ENCODE measurements at regions not wholly inside any gene's neighbourhood (a gene's known extent, or its start where the extent isn't known, plus 50 kb on each side); places are given as distances from the start of the nearest gene placed in this dataset.

DNA sequence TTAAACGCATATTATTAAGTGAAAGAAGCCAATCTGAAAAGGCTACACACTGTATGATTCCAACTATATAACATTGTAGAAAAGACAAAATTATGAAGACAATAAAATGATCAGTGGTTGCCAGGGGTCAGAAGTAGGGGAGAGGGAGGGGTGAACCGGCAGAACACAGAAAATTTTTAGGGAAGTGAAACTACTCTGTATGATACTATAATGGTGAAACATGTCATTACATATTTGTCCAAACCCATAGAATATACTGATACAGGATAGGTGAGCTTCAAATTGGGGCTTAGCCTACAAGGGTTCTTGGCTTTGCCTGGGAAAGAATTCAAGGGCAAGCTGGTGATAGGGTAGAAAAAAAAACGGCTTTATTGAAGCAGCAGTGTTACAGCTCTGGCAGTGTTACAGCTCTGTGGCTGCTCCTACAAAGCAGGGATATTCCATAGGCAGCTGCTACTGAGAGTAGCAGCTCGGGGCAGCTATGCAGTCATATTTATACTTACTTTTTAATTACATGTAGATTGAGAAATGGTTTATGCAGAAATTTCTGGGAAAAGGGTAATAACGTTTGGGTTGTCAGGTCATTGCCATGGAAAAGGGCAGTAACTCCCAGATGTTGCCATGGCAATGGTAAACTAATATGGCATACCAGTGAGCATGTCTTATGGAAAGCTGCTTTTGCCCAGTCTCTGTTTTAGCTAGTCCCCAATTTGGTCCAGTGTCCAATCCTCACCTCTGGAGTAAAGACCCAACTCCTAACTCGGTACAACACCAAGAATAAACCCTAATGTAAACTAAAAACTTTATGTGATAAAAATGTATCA is 125.1 kb upstream of the SLC25A36 start:
- no peak for DNase-seq (ENCODE audit: low read depth)
- TF ChIP-seq, protein P1, sequence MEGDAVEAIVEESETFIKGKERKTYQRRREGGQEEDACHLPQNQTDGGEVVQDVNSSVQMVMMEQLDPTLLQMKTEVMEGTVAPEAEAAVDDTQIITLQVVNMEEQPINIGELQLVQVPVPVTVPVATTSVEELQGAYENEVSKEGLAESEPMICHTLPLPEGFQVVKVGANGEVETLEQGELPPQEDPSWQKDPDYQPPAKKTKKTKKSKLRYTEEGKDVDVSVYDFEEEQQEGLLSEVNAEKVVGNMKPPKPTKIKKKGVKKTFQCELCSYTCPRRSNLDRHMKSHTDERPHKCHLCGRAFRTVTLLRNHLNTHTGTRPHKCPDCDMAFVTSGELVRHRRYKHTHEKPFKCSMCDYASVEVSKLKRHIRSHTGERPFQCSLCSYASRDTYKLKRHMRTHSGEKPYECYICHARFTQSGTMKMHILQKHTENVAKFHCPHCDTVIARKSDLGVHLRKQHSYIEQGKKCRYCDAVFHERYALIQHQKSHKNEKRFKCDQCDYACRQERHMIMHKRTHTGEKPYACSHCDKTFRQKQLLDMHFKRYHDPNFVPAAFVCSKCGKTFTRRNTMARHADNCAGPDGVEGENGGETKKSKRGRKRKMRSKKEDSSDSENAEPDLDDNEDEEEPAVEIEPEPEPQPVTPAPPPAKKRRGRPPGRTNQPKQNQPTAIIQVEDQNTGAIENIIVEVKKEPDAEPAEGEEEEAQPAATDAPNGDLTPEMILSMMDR (IDR thresholded peaks at IDR 0.05; ENCODE audit: insufficient read depth, low read depth, low read length, missing control alignments): no peak
- H3K4me3 ChIP-seq (ENCODE audit: low read length): no peak overlapping the region

DNA sequence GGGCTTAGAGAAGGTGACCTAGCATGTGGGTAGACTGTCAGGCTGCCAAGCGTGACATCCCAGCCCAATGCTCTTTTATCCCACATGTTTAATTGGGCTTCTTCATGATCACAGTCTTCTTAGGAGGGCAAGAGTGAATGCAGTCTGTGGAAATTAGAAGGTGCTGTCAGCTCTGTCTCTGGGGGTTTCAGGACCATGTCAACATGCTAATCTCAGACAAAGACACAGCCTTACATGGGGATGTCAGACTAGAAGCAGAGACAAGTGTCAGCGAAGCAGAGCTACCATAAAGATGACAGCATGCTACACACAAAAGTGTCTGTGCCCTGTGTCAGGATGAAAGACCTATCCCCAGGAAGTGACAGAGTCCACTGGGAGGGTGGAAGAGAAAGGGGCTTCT is 120.1 kb upstream of the SLC25A36 start:
- no peak overlapping the region for H3K4me3 ChIP-seq (ENCODE audit: low read length)
- DNase-seq (ENCODE audit: low read depth): no peak
- TF ChIP-seq, protein P1 (IDR thresholded peaks at IDR 0.05; ENCODE audit: insufficient read depth, low read depth, low read length, missing control alignments): no peak

DNA sequence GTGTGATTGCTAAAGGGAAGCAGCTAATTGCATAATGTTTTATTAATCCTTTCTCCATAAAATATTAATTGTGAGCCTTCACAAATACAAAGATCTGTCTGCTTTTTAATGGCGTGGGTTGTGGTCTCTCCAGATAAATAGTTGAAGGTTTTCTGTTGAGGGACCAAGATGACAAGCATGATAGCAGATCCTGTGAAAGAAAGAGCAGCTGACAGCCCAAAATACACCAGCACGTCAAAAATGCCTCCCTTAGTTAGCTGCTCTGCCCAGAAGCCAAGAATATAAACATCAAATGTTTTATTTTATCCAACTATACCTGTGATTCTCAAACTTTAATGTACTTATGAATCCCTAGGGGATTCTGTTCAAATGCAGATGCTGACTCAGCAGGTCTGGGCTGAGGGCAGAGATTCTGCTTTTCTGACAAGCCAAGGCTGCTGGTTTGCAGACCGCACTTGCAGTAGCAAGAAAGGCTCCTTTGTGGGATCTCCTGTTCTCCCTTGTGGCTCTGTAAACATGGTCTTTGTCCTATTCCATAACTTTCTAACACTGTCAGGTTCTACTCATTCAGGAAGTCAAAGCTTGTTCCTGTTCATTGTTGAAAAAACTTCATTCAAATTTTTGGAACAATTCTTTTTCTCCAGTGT is 119.1 kb upstream of the SLC25A36 start:
- no peak overlapping the region for H3K4me3 ChIP-seq (ENCODE audit: low read length)
- TF ChIP-seq, protein P1 (IDR thresholded peaks at IDR 0.05; ENCODE audit: insufficient read depth, low read depth, low read length, missing control alignments): no peak
- no peak for DNase-seq (ENCODE audit: low read depth)

DNA sequence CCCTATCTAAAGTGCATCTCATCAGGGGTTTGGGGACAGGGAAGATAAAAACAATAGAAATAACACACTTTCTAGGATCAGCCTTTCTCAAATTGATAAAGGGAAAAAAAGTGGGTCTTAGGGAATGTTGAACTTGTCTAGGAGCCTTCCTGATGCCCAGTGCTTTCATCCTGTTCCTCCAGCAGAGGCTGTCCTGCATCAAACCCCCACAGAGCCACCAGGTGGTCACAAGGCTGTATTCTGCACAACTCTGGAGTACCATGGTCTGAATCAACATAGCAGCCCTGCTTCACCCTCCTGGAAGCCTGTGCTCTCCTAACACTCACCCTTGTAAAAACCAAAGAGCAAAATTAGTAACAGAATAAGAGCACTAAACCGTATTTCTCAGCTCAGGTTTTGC is 118.5 kb upstream of the SLC25A36 start:
- no peak overlapping the region for H3K4me3 ChIP-seq (ENCODE audit: low read length)
- TF ChIP-seq, protein P1 (IDR thresholded peaks at IDR 0.05; ENCODE audit: insufficient read depth, low read depth, low read length, missing control alignments): no peak
- no peak for DNase-seq (ENCODE audit: low read depth)

DNA sequence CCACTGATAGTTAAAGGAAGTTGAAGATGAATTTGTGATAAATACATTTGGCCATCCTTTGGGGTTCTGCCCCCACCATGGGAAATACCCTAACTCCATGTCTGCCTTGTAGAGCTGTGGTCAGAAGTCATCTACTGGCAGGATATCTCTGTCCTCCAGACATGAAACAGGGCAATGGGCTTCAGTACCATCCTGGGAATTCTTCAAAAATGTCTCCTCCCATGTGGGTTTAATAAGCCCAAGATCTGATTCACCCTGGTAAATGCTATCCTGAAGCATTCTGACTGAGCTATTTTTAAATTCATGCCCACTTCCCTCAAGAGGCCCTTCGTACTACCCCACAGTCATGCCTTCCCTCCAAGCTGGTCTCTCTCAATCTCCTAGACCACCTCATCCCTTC is 113.7 kb upstream of the SLC25A36 start:
- TF ChIP-seq, protein P1 (IDR thresholded peaks at IDR 0.05; ENCODE audit: insufficient read depth, low read depth, low read length, missing control alignments): no peak
- H3K4me3 ChIP-seq (ENCODE audit: low read length): no peak overlapping the region
- DNase-seq (ENCODE audit: low read depth): no peak

DNA sequence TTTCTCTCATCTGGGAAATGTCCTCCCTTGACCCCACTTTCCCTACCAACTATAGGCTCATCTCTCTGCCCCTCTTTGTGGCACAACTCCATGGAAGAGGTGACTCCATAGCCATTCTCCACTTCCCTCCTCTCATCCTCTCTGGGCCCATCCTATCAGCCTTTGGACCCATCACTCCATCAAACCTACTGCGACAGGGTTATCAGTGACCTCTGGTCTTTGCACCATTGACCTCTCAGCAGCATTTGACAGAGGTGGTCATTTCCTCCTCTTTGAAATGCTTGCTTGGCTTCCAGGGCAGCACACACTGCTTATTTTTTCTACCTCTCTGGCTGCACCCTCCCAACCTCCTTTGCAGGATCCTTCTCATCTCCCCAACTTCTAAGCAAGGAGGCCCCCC is 113.1 kb upstream of the SLC25A36 start:
- no peak for DNase-seq (ENCODE audit: low read depth)
- no peak overlapping the region for H3K4me3 ChIP-seq (ENCODE audit: low read length)
- TF ChIP-seq, protein P1 (IDR thresholded peaks at IDR 0.05; ENCODE audit: insufficient read depth, low read depth, low read length, missing control alignments): no peak

Data from epithelial cell of esophagus (primary cell).